Stomach (tissue), 8 donors: ENCODE measurements at regions not wholly inside any gene's neighbourhood (a gene's known extent, or its start where the extent isn't known, plus 50 kb on each side); places are given as distances from the start of the nearest gene placed in this dataset.

Source experiments
- DNase-seq, 2 donors: peaks; one replicate each; pipeline versions ENCODE4 v3.0.0 to v3.0.0-alpha.2; 2013 to 2019
- H3K27ac ChIP-seq, 5 donors: fragments of 200-600 bp in 4 of 5; sonication (generic) in 4 of 5; one replicate each; pipeline ENCODE4 v1.5.1; 2013 to 2019; ENCODE audit warnings: mild to moderate bottlenecking in 1 of 5, moderate library complexity in 1 of 5
- H3K27me3 ChIP-seq, 3 donors: fragments of 200-600 bp; sonication (generic); one replicate each; pipeline ENCODE4 v1.5.1; 2017 to 2019; ENCODE audit warnings: mixed run types in 1 of 3
- H3K36me3 ChIP-seq, 4 donors: fragments of 200-600 bp; sonication (generic); 1 replicate in 3 of 4; 2 replicates in 1 of 4; pipeline ENCODE4 v1.5.1; 2016 to 2019
- H3K4me1 ChIP-seq, 4 donors: fragments of 200-600 bp; sonication (generic); one replicate each; pipeline ENCODE4 v1.5.1; 2016 to 2019
- H3K4me3 ChIP-seq, 4 donors: fragments of 200-600 bp; sonication (generic) in 3 of 4; one replicate each; pipeline ENCODE4 v1.5.1; 2016 to 2019; ENCODE audit warnings: mild to moderate bottlenecking in 1 of 4
- H3K9me3 ChIP-seq, 4 donors: fragments of 200-600 bp; sonication (generic); one replicate each; pipeline ENCODE4 v1.5.1; 2016 to 2019
- EP300 ChIP-seq: sonication (generic); formaldehyde crosslinking; IDR thresholded peaks from one replicate; pipeline ENCODE4 v1.6.1; 2017; ENCODE audit warnings: antibody characterized with exemption
- POLR2A ChIP-seq, 4 donors: fragments of 450-650 bp; IDR thresholded peaks; one replicate each; pipeline ENCODE4 v1.6.1; 2016; ENCODE audit warnings: antibody characterized with exemption in 4 of 4, control low read depth in 2 of 4, mild to moderate bottlenecking in 1 of 4, moderate library complexity in 1 of 4
- POLR2AphosphoS5 ChIP-seq, 3 donors: sonication (generic); formaldehyde crosslinking; IDR thresholded peaks; one replicate each; pipeline ENCODE4 v1.6.1; 2016; ENCODE audit warnings: antibody characterized with exemption in 3 of 3
- WGBS, 5 donors: extraction: QIAGEN DNeasy Blood & Tissue Kit in 3 of 5; methylation state at CpG; one replicate each; pipeline versions ENCODE4 v1.1.5 to v1.1.7; 2013 to 2018; 5-methylcytosine and 5-hydroxymethylcytosine counted together
- intact Hi-C: fragments of 100-400 bp; cut with DNase I; formaldehyde crosslinking; loops from one replicate; pipeline ENCODE4 v1.15.1; 2023; ENCODE audit warnings: low total_unique reads
- TF ChIP-seq, protein P1 (sequence below), 7 experiments: fragments of 450-650 bp in 4 of 7; fragments of 200-600 bp in 3 of 7; sonication (generic) in 3 of 7; IDR thresholded peaks; one replicate each; pipeline ENCODE4 v1.5.1; 2016 to 2019; ENCODE audit warnings: antibody characterized with exemption in 7 of 7, control low read depth in 2 of 7, mild to moderate bottlenecking in 1 of 7
- donor health status: healthy with polysubstance abuse.
- donor health status: Bipolar disorder and iron deficiency.
- donor health status: healthy.

- no peak for TF ChIP-seq EP300
- H3K4me3 ChIP-seq = no peak overlapping the region
- no peaks in the 10 kb centered on the region for H3K9me3 ChIP-seq
- no peak for DNase-seq
- intact Hi-C loops = loop anchor here (10.0 kb wide), 1 partner anchor 169 kb away; no protein-coding TSS in a partner anchor
- 84 to 94% (median 88%) methylated on average over 7 of the region's 7 CpGs for WGBS, 5 donors
- no peaks in the 10 kb centered on the region for H3K27me3 ChIP-seq
- no peak overlapping the region for H3K27ac ChIP-seq
- H3K36me3 ChIP-seq = no peaks in the 10 kb centered on the region
- peaks cover 0 to 7% (median 3%) of the 10 kb centered on the region in 4 donors for H3K4me1 ChIP-seq
These were observed 178.4 kb upstream of the FN1 start for GRCh38 chr2:215614296-215614695.

DNA sequence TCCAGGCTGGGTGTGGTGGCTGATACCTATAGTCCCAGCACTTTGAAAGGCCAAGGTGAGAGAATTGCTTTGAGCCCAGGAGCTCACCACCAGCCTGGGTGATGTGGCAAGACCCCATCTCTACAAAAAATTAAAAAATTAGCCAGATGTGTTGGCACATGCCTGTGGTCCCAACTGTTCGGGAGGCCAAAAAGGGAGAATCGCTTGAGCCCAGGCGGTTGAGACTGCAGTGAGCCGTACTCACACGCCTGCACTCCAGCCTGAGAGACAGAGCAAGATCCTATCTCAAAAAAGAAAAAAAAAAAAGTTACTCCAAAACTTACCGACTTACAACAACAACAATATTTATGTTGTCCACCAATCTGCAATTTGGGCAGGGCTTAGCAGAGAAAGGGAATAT is 178.0 kb upstream of the FN1 start:
- peaks cover 0 to 3% (median 1%) of the 10 kb centered on the region in 4 donors for H3K4me1 ChIP-seq

GRCh38 chr2:215613280-215613679 is 177.4 kb upstream of the FN1 start:
- Histone ChIP-seq H3K27me3 (no peaks in the 10 kb centered on the region), H3K9me3 (no peaks in the 10 kb centered on the region), H3K27ac (no peak overlapping the region), H3K4me3 (no peak overlapping the region), H3K36me3 (no peaks in the 10 kb centered on the region), H3K4me1 (no peaks in the 10 kb centered on the region)
- TF ChIP-seq, protein P1, sequence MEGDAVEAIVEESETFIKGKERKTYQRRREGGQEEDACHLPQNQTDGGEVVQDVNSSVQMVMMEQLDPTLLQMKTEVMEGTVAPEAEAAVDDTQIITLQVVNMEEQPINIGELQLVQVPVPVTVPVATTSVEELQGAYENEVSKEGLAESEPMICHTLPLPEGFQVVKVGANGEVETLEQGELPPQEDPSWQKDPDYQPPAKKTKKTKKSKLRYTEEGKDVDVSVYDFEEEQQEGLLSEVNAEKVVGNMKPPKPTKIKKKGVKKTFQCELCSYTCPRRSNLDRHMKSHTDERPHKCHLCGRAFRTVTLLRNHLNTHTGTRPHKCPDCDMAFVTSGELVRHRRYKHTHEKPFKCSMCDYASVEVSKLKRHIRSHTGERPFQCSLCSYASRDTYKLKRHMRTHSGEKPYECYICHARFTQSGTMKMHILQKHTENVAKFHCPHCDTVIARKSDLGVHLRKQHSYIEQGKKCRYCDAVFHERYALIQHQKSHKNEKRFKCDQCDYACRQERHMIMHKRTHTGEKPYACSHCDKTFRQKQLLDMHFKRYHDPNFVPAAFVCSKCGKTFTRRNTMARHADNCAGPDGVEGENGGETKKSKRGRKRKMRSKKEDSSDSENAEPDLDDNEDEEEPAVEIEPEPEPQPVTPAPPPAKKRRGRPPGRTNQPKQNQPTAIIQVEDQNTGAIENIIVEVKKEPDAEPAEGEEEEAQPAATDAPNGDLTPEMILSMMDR (IDR thresholded peaks at IDR 0.05) = no peak
- TF ChIP-seq POLR2A (IDR thresholded peaks at IDR 0.05) (no peak), EP300 (no peak), POLR2AphosphoS5 (IDR thresholded peaks at IDR 0.05) (no peak)
- no peak for DNase-seq
- 57 to 76% (median 61%) methylated on average over 7 to 8 of the region's 8 CpGs for WGBS, 5 donors
- intact Hi-C loops = loop anchor here (10.0 kb wide), 1 partner anchor 168 kb away; no protein-coding TSS in a partner anchor

More for the DNA sequence above, 178.0 kb upstream of the FN1 start:
- intact Hi-C loops = loop anchor here (10.0 kb wide), 1 partner anchor 169 kb away; no protein-coding TSS in a partner anchor
- WGBS, 5 donors = 93 to 96% (median 93%) methylated on average over 6 of the region's 6 CpGs
- H3K27ac ChIP-seq = no peak overlapping the region
- TF ChIP-seq EP300 (no peak), POLR2A (IDR thresholded peaks at IDR 0.05) (no peak), POLR2AphosphoS5 (IDR thresholded peaks at IDR 0.05) (no peak)
- TF ChIP-seq, protein P1 (IDR thresholded peaks at IDR 0.05) = no peak
- H3K9me3 ChIP-seq = no peaks in the 10 kb centered on the region
- H3K27me3 ChIP-seq = no peaks in the 10 kb centered on the region
- H3K36me3 ChIP-seq = no peaks in the 10 kb centered on the region
- no peak for DNase-seq
- no peak overlapping the region for H3K4me3 ChIP-seq

DNA sequence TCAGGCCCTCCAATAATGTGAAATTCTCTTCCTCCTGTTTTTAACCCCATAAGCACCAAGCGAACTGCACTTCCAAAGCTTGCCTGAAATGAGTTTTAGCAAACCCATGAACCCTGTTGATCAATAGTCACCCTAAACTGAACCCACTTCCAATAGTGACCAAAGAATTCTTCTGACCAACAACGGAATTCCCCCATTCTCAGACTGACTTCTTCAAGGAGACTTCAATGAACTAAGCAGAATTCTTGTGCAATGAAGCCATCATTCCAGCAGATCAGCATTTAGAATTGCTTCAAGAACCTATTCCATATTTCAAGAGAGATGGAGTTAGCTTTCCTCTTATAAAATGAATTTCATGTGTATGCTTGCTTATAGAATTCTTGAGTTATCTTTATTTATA is 176.9 kb upstream of the FN1 start:
- no peak overlapping the region for H3K4me3 ChIP-seq

More for the DNA sequence above, 176.9 kb upstream of the FN1 start:
- Histone ChIP-seq H3K4me1 (no peaks in the 10 kb centered on the region), H3K27me3 (no peaks in the 10 kb centered on the region), H3K27ac (no peak overlapping the region), H3K9me3 (no peaks in the 10 kb centered on the region), H3K36me3 (no peaks in the 10 kb centered on the region)
- intact Hi-C loops = loop anchor here (10.0 kb wide), 1 partner anchor 168 kb away; no protein-coding TSS in a partner anchor
- TF ChIP-seq, protein P1 (IDR thresholded peaks at IDR 0.05) = no peak
- no peak for TF ChIP-seq EP300
- no peak for TF ChIP-seq POLR2A (IDR thresholded peaks at IDR 0.05)
- TF ChIP-seq POLR2AphosphoS5 (IDR thresholded peaks at IDR 0.05) = no peak
- DNase-seq = no peak
- WGBS, 5 donors = 84 to 91% (median 87%) methylated on average over 2 of the region's 2 CpGs
